ENCODE measurements at regions not wholly inside any gene's neighbourhood (a gene's known extent, or its start where the extent isn't known, plus 50 kb on each side); places are given as distances from the start of the nearest gene placed in this dataset.

GRCh38 chr6:50654155-50654554 is 59.2 kb upstream of the TFAP2D start:
- no peak for TF ChIP-seq SIN3A (IDR thresholded peaks at IDR 0.05; ENCODE audit: borderline replicate concordance, insufficient read depth, low read depth, low read length)
- TF ChIP-seq, protein P1, sequence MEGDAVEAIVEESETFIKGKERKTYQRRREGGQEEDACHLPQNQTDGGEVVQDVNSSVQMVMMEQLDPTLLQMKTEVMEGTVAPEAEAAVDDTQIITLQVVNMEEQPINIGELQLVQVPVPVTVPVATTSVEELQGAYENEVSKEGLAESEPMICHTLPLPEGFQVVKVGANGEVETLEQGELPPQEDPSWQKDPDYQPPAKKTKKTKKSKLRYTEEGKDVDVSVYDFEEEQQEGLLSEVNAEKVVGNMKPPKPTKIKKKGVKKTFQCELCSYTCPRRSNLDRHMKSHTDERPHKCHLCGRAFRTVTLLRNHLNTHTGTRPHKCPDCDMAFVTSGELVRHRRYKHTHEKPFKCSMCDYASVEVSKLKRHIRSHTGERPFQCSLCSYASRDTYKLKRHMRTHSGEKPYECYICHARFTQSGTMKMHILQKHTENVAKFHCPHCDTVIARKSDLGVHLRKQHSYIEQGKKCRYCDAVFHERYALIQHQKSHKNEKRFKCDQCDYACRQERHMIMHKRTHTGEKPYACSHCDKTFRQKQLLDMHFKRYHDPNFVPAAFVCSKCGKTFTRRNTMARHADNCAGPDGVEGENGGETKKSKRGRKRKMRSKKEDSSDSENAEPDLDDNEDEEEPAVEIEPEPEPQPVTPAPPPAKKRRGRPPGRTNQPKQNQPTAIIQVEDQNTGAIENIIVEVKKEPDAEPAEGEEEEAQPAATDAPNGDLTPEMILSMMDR (IDR thresholded peaks at IDR 0.05), result no peak
- no peak for TF ChIP-seq REST (IDR thresholded peaks at IDR 0.05; ENCODE audit: insufficient read depth in 1 of 2, low read depth in 2 of 2, low read length in 1 of 2)
